Natural killer cell (primary cell): ENCODE measurements at regions not wholly inside any gene's neighbourhood (a gene's known extent, or its start where the extent isn't known, plus 50 kb on each side); places are given as distances from the start of the nearest gene placed in this dataset.

Source experiments
- ATAC-seq, 3 donors: fragments of 150-1000 bp in 2 of 3; fragments of 200-7000 bp in 1 of 3; cut with Tn5 transposase; 1 replicate in 1 of 3; 2 replicates in 2 of 3; pipeline ENCODE4 v1.10.0; 2021; ENCODE audit warnings: mild to moderate bottlenecking in 2 of 3, moderate library complexity in 2 of 3
- DNase-seq, 2 donors: peaks; one replicate each; pipeline versions ENCODE4 v3.0.0 to v3.0.0-alpha.2; 2013 to 2021; ENCODE audit warnings: mixed read lengths in 1 of 2
- H3K27ac ChIP-seq: one replicate; pipeline ENCODE4 v1.5.1; 2013; ENCODE audit warnings: mild to moderate bottlenecking, low read length
- H3K27me3 ChIP-seq: one replicate; pipeline ENCODE4 v1.6.1; 2013; ENCODE audit warnings: low read length; ENCODE audit not compliant: control insufficient read depth, insufficient read depth
- H3K36me3 ChIP-seq: one replicate; pipeline ENCODE4 v1.6.1; 2013; ENCODE audit warnings: low read length; ENCODE audit not compliant: control insufficient read depth, insufficient read depth
- H3K4me1 ChIP-seq: one replicate; pipeline ENCODE4 v1.6.1; 2013; ENCODE audit warnings: low read length; ENCODE audit not compliant: control insufficient read depth, insufficient read depth
- H3K4me3 ChIP-seq: one replicate; pipeline ENCODE4 v1.5.1; 2013; ENCODE audit warnings: low read length
- H3K9me3 ChIP-seq: one replicate; pipeline ENCODE4 v1.6.1; 2013; ENCODE audit warnings: low read length; ENCODE audit not compliant: control insufficient read depth, insufficient read depth
- H3K27ac Mint-ChIP-seq, 2 donors: one replicate each; pipeline ENCODE4 v1.8.0; 2022; ENCODE audit warnings: mild to moderate bottlenecking in 2 of 2, mixed read lengths in 2 of 2, moderate library complexity in 1 of 2
- H3K27me3 Mint-ChIP-seq, 2 donors: one replicate each; pipeline ENCODE4 v1.8.0; 2022; ENCODE audit warnings: low read depth in 2 of 2, mixed read lengths in 2 of 2
- H3K36me3 Mint-ChIP-seq: one replicate; pipeline ENCODE4 v1.8.0; 2022; ENCODE audit warnings: mixed read lengths
- H3K4me1 Mint-ChIP-seq, 2 donors: one replicate each; pipeline ENCODE4 v1.8.0; 2022; ENCODE audit warnings: mixed read lengths in 2 of 2
- H3K4me3 Mint-ChIP-seq: one replicate; pipeline ENCODE4 v1.8.0; 2022; ENCODE audit warnings: mild to moderate bottlenecking, moderate library complexity, mixed read lengths
- H3K9me3 Mint-ChIP-seq, 2 donors: one replicate each; pipeline ENCODE4 v1.8.0; 2022; ENCODE audit warnings: mixed read lengths in 2 of 2
- CTCF ChIP-seq: fragments of 200-600 bp; IDR thresholded peaks from one replicate; pipeline ENCODE4 v1.8.0; 2022; ENCODE audit warnings: antibody characterized with exemption
- WGBS: methylation state at CpG from one replicate; pipeline ENCODE4 v1.1.7; 2013; ENCODE audit warnings: missing lambda C conversion rate; ENCODE audit not compliant: insufficient coverage; 5-methylcytosine and 5-hydroxymethylcytosine counted together
- intact Hi-C: fragments of 100-400 bp; cut with micrococcal nuclease; formaldehyde crosslinking; loops from one replicate; pipeline ENCODE4 v1.14.2; 2022

- Mint-ChIP-seq H3K9me3 (no peaks in the 10 kb centered on the region), H3K4me1 (no peaks in the 10 kb centered on the region), H3K27me3 (peaks cover 4 to 7% of the 10 kb centered on the region in 2 donors), H3K4me3 (no peak overlapping the region), H3K27ac (no peak overlapping the region), H3K36me3 (no peaks in the 10 kb centered on the region)
- H3K27ac ChIP-seq, result no peak overlapping the region
- intact Hi-C loops, result no loop called here
- no peak overlapping the region for H3K4me3 ChIP-seq
- no peaks in the 10 kb centered on the region for H3K9me3 ChIP-seq
- ATAC-seq, result no peak
- H3K4me1 ChIP-seq, result no peaks in the 10 kb centered on the region
- no peak for DNase-seq
- TF ChIP-seq CTCF, result no peak
- 80% methylated on average over 4 of the region's 4 CpGs for WGBS
- no peaks in the 10 kb centered on the region for H3K36me3 ChIP-seq
- no peaks in the 10 kb centered on the region for H3K27me3 ChIP-seq
Observed at GRCh38 chr2:16496426-16497388, 168.9 kb downstream of the CYRIA start.

GRCh38 chr2:16495509-16496208 lies 170.0 kb downstream of the CYRIA start:
- no peaks in the 10 kb centered on the region for H3K4me1 Mint-ChIP-seq
- H3K4me3 Mint-ChIP-seq, result no peak overlapping the region
- no peak for ATAC-seq
- intact Hi-C loops, result no loop called here
- Histone ChIP-seq H3K4me3 (no peak overlapping the region), H3K9me3 (no peaks in the 10 kb centered on the region), H3K4me1 (no peaks in the 10 kb centered on the region), H3K27me3 (no peaks in the 10 kb centered on the region), H3K27ac (no peak overlapping the region), H3K36me3 (no peaks in the 10 kb centered on the region)
- 76% methylated on average over 3 of the region's 3 CpGs for WGBS
- H3K27ac Mint-ChIP-seq, result no peak overlapping the region
- H3K9me3 Mint-ChIP-seq, result no peaks in the 10 kb centered on the region
- no peak for TF ChIP-seq CTCF
- peaks cover 6 to 18% of the 10 kb centered on the region in 2 donors for H3K27me3 Mint-ChIP-seq
- H3K36me3 Mint-ChIP-seq, result no peaks in the 10 kb centered on the region
- no peak for DNase-seq

- H3K27ac Mint-ChIP-seq, result no peak overlapping the region
- Histone ChIP-seq H3K4me1 (no peaks in the 10 kb centered on the region), H3K4me3 (no peak overlapping the region), H3K9me3 (no peaks in the 10 kb centered on the region), H3K27me3 (no peaks in the 10 kb centered on the region), H3K27ac (no peak overlapping the region), H3K36me3 (no peaks in the 10 kb centered on the region)
- intact Hi-C loops, result no loop called here
- no peaks in the 10 kb centered on the region for H3K9me3 Mint-ChIP-seq
- 25% methylated on average over 4 of the region's 5 CpGs for WGBS
- no peak for TF ChIP-seq CTCF
- H3K27me3 Mint-ChIP-seq, result peaks cover 6 to 18% of the 10 kb centered on the region in 2 donors
- ATAC-seq (no peak), DNase-seq (no peak)
- H3K36me3 Mint-ChIP-seq, result no peaks in the 10 kb centered on the region
- H3K4me3 Mint-ChIP-seq, result no peak overlapping the region
- no peaks in the 10 kb centered on the region for H3K4me1 Mint-ChIP-seq
Observed at GRCh38 chr2:16494836-16495508, 170.7 kb downstream of the CYRIA start.
